GM12875 (cell line): ENCODE measurements at regions not wholly inside any gene's neighbourhood (a gene's known extent, or its start where the extent isn't known, plus 50 kb on each side); places are given as distances from the start of the nearest gene placed in this dataset.

Source experiments
- H3K4me3 ChIP-seq: one replicate; pipeline ENCODE4 v1.5.1; 2011; ENCODE audit warnings: low read depth, low read length, control low read depth
- CTCF ChIP-seq: IDR thresholded peaks from 2 replicates; pipeline ENCODE4 v1.5.1; 2011; ENCODE audit warnings: low read depth, mild to moderate bottlenecking, control low read depth, inconsistent platforms, low read length, moderate library complexity, borderline replicate concordance; ENCODE audit not compliant: insufficient read depth

GRCh38 chr3:78293284-78293683, 1253.4 kb downstream of the ROBO2 start:
- H3K4me3 ChIP-seq: no peak overlapping the region
- no peak for TF ChIP-seq CTCF

GRCh38 chr3:78304115-78304514, 1264.2 kb downstream of the ROBO2 start:
- no peak for TF ChIP-seq CTCF
- H3K4me3 ChIP-seq: no peak overlapping the region

- TF ChIP-seq CTCF: no peak
Measured at GRCh38 chr3:78312851-78313250, 1273.0 kb downstream of the ROBO2 start.

GRCh38 chr3:78313332-78313731, 1273.4 kb downstream of the ROBO2 start:
- TF ChIP-seq CTCF: no peak
- no peak overlapping the region for H3K4me3 ChIP-seq

More at GRCh38 chr3:78312851-78313250, 1273.0 kb downstream of the ROBO2 start:
- no peak overlapping the region for H3K4me3 ChIP-seq

- TF ChIP-seq CTCF: no peak
- H3K4me3 ChIP-seq: no peak overlapping the region
Measured at GRCh38 chr3:78314327-78314726, 1274.4 kb downstream of the ROBO2 start.

DNA sequence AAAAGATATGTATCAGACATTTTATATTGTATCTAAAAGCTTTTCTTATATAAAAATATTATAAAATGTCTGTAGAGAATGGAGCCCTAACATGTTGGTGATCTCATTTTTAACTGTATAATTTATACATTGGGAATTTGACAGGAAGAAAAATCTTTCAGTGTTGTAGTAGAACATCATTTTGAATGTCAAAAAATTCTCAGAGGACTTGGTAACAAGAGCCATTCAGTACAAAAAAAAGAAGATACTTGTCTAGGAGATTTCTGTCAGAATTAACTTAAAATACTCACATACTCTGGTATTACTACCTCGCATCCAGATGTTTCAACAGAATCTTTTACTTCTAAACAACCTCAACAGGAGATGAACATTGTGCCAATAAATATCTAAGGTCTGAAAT, 1277.9 kb downstream of the ROBO2 start:
- H3K4me3 ChIP-seq: no peak overlapping the region
- no peak for TF ChIP-seq CTCF

DNA sequence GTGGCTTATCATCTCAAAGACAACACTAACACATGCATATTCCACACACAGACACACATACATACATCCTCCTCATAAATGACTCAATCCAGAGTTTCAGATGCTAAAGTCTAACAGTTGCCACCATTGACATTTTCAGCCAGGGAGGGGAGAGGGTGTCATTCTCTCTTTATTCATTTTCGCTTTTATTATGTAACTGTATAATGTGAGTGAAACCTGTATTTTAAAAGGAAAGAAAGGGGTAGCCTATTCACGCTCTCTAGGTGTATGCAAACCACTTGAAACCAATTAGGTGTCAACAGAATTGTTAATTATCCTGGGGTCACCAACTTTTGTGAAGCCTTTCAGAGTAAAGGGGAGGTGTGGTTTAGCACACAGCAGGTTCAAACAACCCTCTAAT, 1282.9 kb downstream of the ROBO2 start:
- no peak for TF ChIP-seq CTCF

More for the DNA sequence above, 1282.9 kb downstream of the ROBO2 start:
- no peak overlapping the region for H3K4me3 ChIP-seq
